ENCODE measurements at regions not wholly inside any gene's neighbourhood (a gene's known extent, or its start where the extent isn't known, plus 50 kb on each side); places are given as distances from the start of the nearest gene placed in this dataset.

DNA sequence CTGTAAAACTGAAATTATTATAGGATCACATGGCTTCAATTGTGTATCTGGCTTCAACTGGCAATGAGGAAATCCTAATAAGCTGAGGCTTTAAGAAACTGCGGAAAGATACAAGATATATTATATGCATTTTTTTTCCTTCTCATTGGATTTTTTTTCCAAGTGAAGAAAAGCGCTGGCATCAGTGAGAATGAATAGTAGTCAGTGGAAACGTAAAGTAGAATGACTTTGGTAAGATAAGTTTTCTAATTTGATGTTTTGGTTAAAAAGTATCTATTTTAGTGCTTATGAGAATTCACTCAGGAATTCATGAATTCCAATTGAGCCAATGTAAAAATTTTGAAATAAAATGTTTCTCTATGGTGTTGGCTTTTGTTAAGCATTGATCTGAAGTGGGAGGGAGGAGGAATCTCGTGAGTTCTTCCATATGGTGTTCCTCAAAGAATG, 173.5 kb upstream of the FRMD6 start:
- no peak overlapping the region for H3K27ac ChIP-seq (ENCODE audit: low read depth, low read length)
- H3K9me2 ChIP-seq (replicated peaks; ENCODE audit: control insufficient read depth, low read length), result no peaks in the 10 kb centered on the region
- H3K36me3 ChIP-seq (ENCODE audit: control insufficient read depth, low read length), result no peaks in the 10 kb centered on the region
- no peaks in the 10 kb centered on the region for H4K20me1 ChIP-seq (ENCODE audit: control insufficient read depth, insufficient read depth, low read depth, low read length)
- H3K4me2 ChIP-seq (ENCODE audit: low read length), result no peak overlapping the region
- no peaks in the 10 kb centered on the region for H3K27me3 ChIP-seq (ENCODE audit: control insufficient read depth, low read length)
- H3K4me3 ChIP-seq (ENCODE audit: low read length), result no peak overlapping the region
- no peaks in the 10 kb centered on the region for H3K4me1 ChIP-seq (ENCODE audit: control insufficient read depth, low read length)
- TF ChIP-seq, protein P1, sequence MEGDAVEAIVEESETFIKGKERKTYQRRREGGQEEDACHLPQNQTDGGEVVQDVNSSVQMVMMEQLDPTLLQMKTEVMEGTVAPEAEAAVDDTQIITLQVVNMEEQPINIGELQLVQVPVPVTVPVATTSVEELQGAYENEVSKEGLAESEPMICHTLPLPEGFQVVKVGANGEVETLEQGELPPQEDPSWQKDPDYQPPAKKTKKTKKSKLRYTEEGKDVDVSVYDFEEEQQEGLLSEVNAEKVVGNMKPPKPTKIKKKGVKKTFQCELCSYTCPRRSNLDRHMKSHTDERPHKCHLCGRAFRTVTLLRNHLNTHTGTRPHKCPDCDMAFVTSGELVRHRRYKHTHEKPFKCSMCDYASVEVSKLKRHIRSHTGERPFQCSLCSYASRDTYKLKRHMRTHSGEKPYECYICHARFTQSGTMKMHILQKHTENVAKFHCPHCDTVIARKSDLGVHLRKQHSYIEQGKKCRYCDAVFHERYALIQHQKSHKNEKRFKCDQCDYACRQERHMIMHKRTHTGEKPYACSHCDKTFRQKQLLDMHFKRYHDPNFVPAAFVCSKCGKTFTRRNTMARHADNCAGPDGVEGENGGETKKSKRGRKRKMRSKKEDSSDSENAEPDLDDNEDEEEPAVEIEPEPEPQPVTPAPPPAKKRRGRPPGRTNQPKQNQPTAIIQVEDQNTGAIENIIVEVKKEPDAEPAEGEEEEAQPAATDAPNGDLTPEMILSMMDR (IDR thresholded peaks at IDR 0.05; ENCODE audit: low read depth, low read length, poor library complexity, severe bottlenecking), result no peak
- TF ChIP-seq EZH2phosphoT487 (IDR thresholded peaks at IDR 0.05; ENCODE audit: borderline replicate concordance, low read length), result no peak
- no peaks in the 10 kb centered on the region for H3K9me3 ChIP-seq (ENCODE audit: control insufficient read depth, insufficient read depth, low read length)
- H3K79me2 ChIP-seq (ENCODE audit: control insufficient read depth, low read length), result no peaks in the 10 kb centered on the region
- H3F3A ChIP-seq (ENCODE audit: control insufficient read depth, insufficient read depth), result no peaks in the 10 kb centered on the region

DNA sequence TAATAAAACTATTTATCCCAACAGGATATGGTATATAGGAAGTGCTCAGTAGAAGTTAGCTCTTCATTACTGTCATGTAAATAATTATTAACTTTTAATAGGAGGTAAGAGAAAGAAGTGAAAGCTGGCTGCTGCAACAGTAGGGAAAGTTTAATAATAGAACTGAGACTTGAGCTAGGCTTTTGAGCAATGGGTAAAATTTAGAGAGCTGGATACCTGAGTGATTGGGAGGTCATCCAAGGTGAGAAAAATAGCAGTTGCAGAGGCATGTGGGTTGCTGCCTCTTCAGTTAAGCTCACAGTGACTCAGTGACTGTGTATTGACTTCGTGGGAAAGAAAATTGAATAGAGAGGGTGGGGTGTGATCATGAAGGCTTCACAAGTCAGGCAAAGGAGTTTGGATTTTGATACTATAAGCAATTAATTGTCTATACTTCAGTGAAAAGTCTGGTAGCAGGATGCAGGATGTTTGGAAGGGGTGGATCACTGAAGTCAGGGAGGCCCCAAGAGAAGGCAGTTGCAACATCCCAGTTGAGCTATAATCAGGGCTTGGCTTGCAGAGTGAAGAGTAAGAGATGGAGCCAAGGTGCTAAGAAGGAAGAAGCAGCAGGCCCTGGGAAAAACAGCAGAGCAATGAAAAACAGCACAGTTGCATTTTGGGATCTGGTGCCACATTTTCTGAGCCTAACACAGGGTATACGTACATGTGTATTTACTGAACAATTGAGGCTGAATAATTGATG, 172.0 kb upstream of the FRMD6 start:
- Histone ChIP-seq H3K4me1 (ENCODE audit: control insufficient read depth, low read length) (no peaks in the 10 kb centered on the region), H3K79me2 (ENCODE audit: control insufficient read depth, low read length) (no peaks in the 10 kb centered on the region), H3K27ac (ENCODE audit: low read depth, low read length) (no peak overlapping the region), H3K4me2 (ENCODE audit: low read length) (no peak overlapping the region), H4K20me1 (ENCODE audit: control insufficient read depth, insufficient read depth, low read depth, low read length) (no peaks in the 10 kb centered on the region), H3K9me2 (replicated peaks; ENCODE audit: control insufficient read depth, low read length) (no peaks in the 10 kb centered on the region), H3K9me3 (ENCODE audit: control insufficient read depth, insufficient read depth, low read length) (no peaks in the 10 kb centered on the region), H3K4me3 (ENCODE audit: low read length) (no peak overlapping the region), H3F3A (ENCODE audit: control insufficient read depth, insufficient read depth) (no peaks in the 10 kb centered on the region), H3K36me3 (ENCODE audit: control insufficient read depth, low read length) (no peaks in the 10 kb centered on the region), H3K27me3 (ENCODE audit: control insufficient read depth, low read length) (no peaks in the 10 kb centered on the region)
- TF ChIP-seq, protein P1 (IDR thresholded peaks at IDR 0.05; ENCODE audit: low read depth, low read length, poor library complexity, severe bottlenecking), result no peak
- no peak for TF ChIP-seq EZH2phosphoT487 (IDR thresholded peaks at IDR 0.05; ENCODE audit: borderline replicate concordance, low read length)

DNA sequence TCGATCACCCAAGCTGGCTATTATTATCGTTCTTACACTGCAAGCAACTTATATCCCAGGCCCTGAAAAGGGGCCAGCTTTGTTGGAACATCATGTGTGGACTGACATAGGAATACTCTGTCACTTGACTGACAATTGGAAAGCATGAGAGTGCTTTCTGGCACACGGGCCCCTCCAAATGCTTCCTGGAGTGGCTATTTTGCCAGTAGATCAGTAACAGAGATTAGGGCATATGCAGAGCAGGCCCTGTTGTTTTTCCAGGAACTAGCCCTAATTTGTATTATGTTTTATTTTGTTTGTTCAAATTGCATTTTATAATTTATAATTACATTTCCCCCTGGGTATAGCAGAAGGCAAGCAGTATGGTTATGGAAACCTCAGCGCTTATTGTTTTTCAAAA, 170.1 kb upstream of the FRMD6 start:
- H3K79me2 ChIP-seq (ENCODE audit: control insufficient read depth, low read length), result no peaks in the 10 kb centered on the region
- TF ChIP-seq, protein P1 (IDR thresholded peaks at IDR 0.05; ENCODE audit: low read depth, low read length, poor library complexity, severe bottlenecking), result no peak
- no peak for TF ChIP-seq EZH2phosphoT487 (IDR thresholded peaks at IDR 0.05; ENCODE audit: borderline replicate concordance, low read length)
- H3K9me3 ChIP-seq (ENCODE audit: control insufficient read depth, insufficient read depth, low read length), result no peaks in the 10 kb centered on the region
- no peaks in the 10 kb centered on the region for H3F3A ChIP-seq (ENCODE audit: control insufficient read depth, insufficient read depth)
- no peak overlapping the region for H3K4me2 ChIP-seq (ENCODE audit: low read length)
- no peak overlapping the region for H3K27ac ChIP-seq (ENCODE audit: low read depth, low read length)
- H3K9me2 ChIP-seq (replicated peaks; ENCODE audit: control insufficient read depth, low read length), result no peaks in the 10 kb centered on the region
- H3K4me3 ChIP-seq (ENCODE audit: low read length), result no peak overlapping the region
- no peaks in the 10 kb centered on the region for H3K36me3 ChIP-seq (ENCODE audit: control insufficient read depth, low read length)
- H4K20me1 ChIP-seq (ENCODE audit: control insufficient read depth, insufficient read depth, low read depth, low read length), result no peaks in the 10 kb centered on the region
- H3K27me3 ChIP-seq (ENCODE audit: control insufficient read depth, low read length), result no peaks in the 10 kb centered on the region
- no peaks in the 10 kb centered on the region for H3K4me1 ChIP-seq (ENCODE audit: control insufficient read depth, low read length)

Data from DOHH2 (cell line).